Upper lobe of left lung (tissue), 4 donors: ENCODE measurements at regions not wholly inside any gene's neighbourhood (a gene's known extent, or its start where the extent isn't known, plus 50 kb on each side); places are given as distances from the start of the nearest gene placed in this dataset.

Experiments
- EP300 ChIP-seq, 4 donors: sonication (generic); formaldehyde crosslinking; IDR thresholded peaks; one replicate each; pipeline ENCODE4 v1.5.1; 2017; ENCODE audit warnings: antibody characterized with exemption in 4 of 4, control low read depth in 2 of 4
- POLR2A ChIP-seq, 4 donors: fragments of 450-650 bp; IDR thresholded peaks; one replicate each; pipeline ENCODE4 v1.5.1; 2016 to 2017; ENCODE audit warnings: antibody characterized with exemption in 4 of 4, mild to moderate bottlenecking in 2 of 4
- POLR2AphosphoS5 ChIP-seq, 2 donors: sonication (generic); formaldehyde crosslinking; IDR thresholded peaks; one replicate each; pipeline ENCODE4 v1.5.1; 2017; ENCODE audit warnings: antibody characterized with exemption in 2 of 2

GRCh38 chr14:38930022-38930421, 173.0 kb downstream of the SEC23A start:
- no peak for TF ChIP-seq EP300 (IDR thresholded peaks at IDR 0.05)
- no peak for TF ChIP-seq POLR2AphosphoS5 (IDR thresholded peaks at IDR 0.05)
- no peak for TF ChIP-seq POLR2A (IDR thresholded peaks at IDR 0.05)
